H1 (cell line): ENCODE measurements at regions not wholly inside any gene's neighbourhood (a gene's known extent, or its start where the extent isn't known, plus 50 kb on each side); places are given as distances from the start of the nearest gene placed in this dataset.

Experiments used
- CTCF ChIA-PET: fragments of 300-600 bp; sonication (Branson Sonifier 250); formaldehyde crosslinking; loops from one replicate; lab custom pipeline; 2021; ENCODE audit not compliant: partially characterized antibody; lab: Charles Lee
- POLR2A ChIA-PET: fragments of 300-600 bp; sonication (Branson Sonifier 250); formaldehyde crosslinking; loops from one replicate; lab custom pipeline; 2021; ENCODE audit warnings: inconsistent platforms; ENCODE audit not compliant: partially characterized antibody; lab: Charles Lee
- DNase-seq, 2 experiments: peaks; one replicate each; pipeline versions ENCODE4 v3.0.0 to v3.0.0-alpha.2; 2010 to 2022; ENCODE audit warnings: low spot score in 2 of 2, low read depth in 1 of 2, mixed read lengths in 1 of 2
- FAIRE-seq: peaks from 2 replicates; lab custom pipeline; 2011; peaks lifted over from hg19 to GRCh38; lab: Jason Lieb, UNC
- H2AFZ ChIP-seq: 2 replicates; pipeline ENCODE4 v1.8.1; 2012; ENCODE audit warnings: low read length, inconsistent platforms
- H2AK5ac ChIP-seq: 2 replicates; pipeline ENCODE4 v1.6.1; 2013; ENCODE audit warnings: low read depth, low read length
- H2BK120ac ChIP-seq: replicated peaks from 2 replicates; pipeline ENCODE3; 2013; ENCODE audit warnings: low read depth, low read length, inconsistent platforms
- H2BK12ac ChIP-seq: 2 replicates; pipeline ENCODE4 v1.6.1; 2013; ENCODE audit warnings: low read depth, low read length
- H2BK15ac ChIP-seq: 2 replicates; pipeline ENCODE4 v1.6.1; 2013; ENCODE audit warnings: low read length
- H2BK20ac ChIP-seq: 2 replicates; pipeline ENCODE4 v1.6.1; 2013; ENCODE audit warnings: low read length
- H2BK5ac ChIP-seq: 2 replicates; pipeline ENCODE4 v1.6.1; 2013; ENCODE audit warnings: low read depth, low read length
- H3K14ac ChIP-seq: 2 replicates; pipeline ENCODE4 v1.6.1; 2013; ENCODE audit warnings: inconsistent platforms; ENCODE audit not compliant: insufficient read length
- H3K18ac ChIP-seq: 2 replicates; pipeline ENCODE4 v1.6.1; 2013; ENCODE audit warnings: low read length; ENCODE audit errors: extremely low read depth
- H3K23ac ChIP-seq: 2 replicates; pipeline ENCODE4 v1.6.1; 2013; ENCODE audit warnings: inconsistent platforms; ENCODE audit not compliant: insufficient read length
- H3K23me2 ChIP-seq: 2 replicates; pipeline ENCODE4 v1.6.1; 2013; ENCODE audit warnings: low read depth, low read length
- H3K27ac ChIP-seq: 2 replicates; pipeline ENCODE4 v1.6.1; 2011; ENCODE audit warnings: low read depth, low read length, inconsistent platforms
- H3K27me3 ChIP-seq, 4 experiments: replicated peaks in 1 of 4; 1 replicate in 1 of 4; 2 replicates in 3 of 4; pipeline versions ENCODE4 v1.6.1 to v1.8.1; 2011 to 2013; ENCODE audit warnings: low read length in 3 of 4, mild to moderate bottlenecking in 3 of 4, inconsistent platforms in 2 of 4, mixed read lengths in 2 of 4, moderate library complexity in 1 of 4; ENCODE audit not compliant: control insufficient read depth in 3 of 4, insufficient read depth in 3 of 4; ENCODE audit errors: extremely low read depth in 1 of 4
- H3K36me3 ChIP-seq, 4 experiments: 2 replicates each; pipeline versions ENCODE4 v1.6.1 to v1.8.1; 2011 to 2013; ENCODE audit warnings: mild to moderate bottlenecking in 4 of 4, low read length in 3 of 4, moderate library complexity in 2 of 4, control low read depth in 1 of 4, inconsistent platforms in 1 of 4; ENCODE audit not compliant: insufficient read depth in 4 of 4, control insufficient read depth in 2 of 4
- H3K4ac ChIP-seq: replicated peaks from 2 replicates; pipeline ENCODE3; 2013; ENCODE audit warnings: low read length, low read depth, mixed read lengths, inconsistent platforms; ENCODE audit not compliant: insufficient read length
- H3K4me1 ChIP-seq, 4 experiments: replicated peaks in 1 of 4; 1 replicate in 1 of 4; 2 replicates in 3 of 4; pipeline versions ENCODE4 v1.6.1 to v1.8.1; 2011 to 2013; ENCODE audit warnings: low read length in 3 of 4, inconsistent platforms in 2 of 4, mixed read lengths in 1 of 4; ENCODE audit not compliant: insufficient read depth in 4 of 4, control insufficient read depth in 3 of 4
- H3K4me2 ChIP-seq, 2 experiments: 2 replicates each; pipeline versions ENCODE4 v1.6.1 to v1.8.1; 2011 to 2013; ENCODE audit warnings: low read depth in 2 of 2, low read length in 2 of 2, control low read depth in 1 of 2, inconsistent platforms in 1 of 2, mild to moderate bottlenecking in 1 of 2; ENCODE audit not compliant: insufficient read depth in 1 of 2
- H3K4me3 ChIP-seq, 4 experiments: fragments of 200-600, 300-600 bp in 1 of 4; sonication (generic), shearing (Covaris generic), sonication (Bioruptor Twin) in 1 of 4; 2 replicates each; pipeline versions ENCODE4 v1.5.1 to v1.8.1; 2011 to 2016; ENCODE audit warnings: low read length in 4 of 4, low read depth in 3 of 4, control low read depth in 2 of 4, inconsistent platforms in 2 of 4, mild to moderate bottlenecking in 2 of 4, mixed read lengths in 1 of 4, moderate library complexity in 1 of 4; ENCODE audit not compliant: insufficient read depth in 2 of 4; ENCODE audit errors: extremely low read depth in 1 of 4
- H3K56ac ChIP-seq: replicated peaks from 2 replicates; pipeline ENCODE3; 2013; ENCODE audit warnings: low read depth, mild to moderate bottlenecking, mixed read lengths, low read length, inconsistent platforms; ENCODE audit not compliant: insufficient read length
- H3K79me1 ChIP-seq: 2 replicates; pipeline ENCODE4 v1.6.1; 2013; ENCODE audit warnings: low read depth, low read length, control low read depth
- H3K79me2 ChIP-seq, 2 experiments: 2 replicates each; pipeline versions ENCODE4 v1.6.1 to v1.8.1; 2012 to 2013; ENCODE audit warnings: low read length in 2 of 2, mild to moderate bottlenecking in 2 of 2, inconsistent platforms in 1 of 2; ENCODE audit not compliant: insufficient read depth in 2 of 2, control insufficient read depth in 1 of 2
- H3K9ac ChIP-seq, 4 experiments: replicated peaks in 1 of 4; 1 replicate in 1 of 4; 2 replicates in 3 of 4; pipeline versions ENCODE4 v1.6.1 to v1.8.1; 2011 to 2013; ENCODE audit warnings: low read depth in 3 of 4, low read length in 3 of 4, control low read depth in 2 of 4, mild to moderate bottlenecking in 2 of 4, moderate library complexity in 2 of 4, inconsistent platforms in 1 of 4; ENCODE audit errors: extremely low read depth in 1 of 4
- H3K9me3 ChIP-seq, 2 experiments: 2 replicates each; pipeline versions ENCODE4 v1.6.1 to v1.8.1; 2012 to 2013; ENCODE audit warnings: mild to moderate bottlenecking in 2 of 2, moderate library complexity in 2 of 2, control low read depth in 1 of 2, inconsistent platforms in 1 of 2, low read depth in 1 of 2, low read length in 1 of 2, mixed read lengths in 1 of 2; ENCODE audit not compliant: insufficient read depth in 2 of 2
- H4K20me1 ChIP-seq, 2 experiments: replicated peaks in 1 of 2; 2 replicates each; pipeline versions ENCODE3 to v1.8.1; 2011 to 2013; ENCODE audit warnings: inconsistent platforms in 2 of 2, low read length in 2 of 2, mild to moderate bottlenecking in 1 of 2; ENCODE audit not compliant: insufficient read depth in 2 of 2, control insufficient read depth in 1 of 2
- H4K5ac ChIP-seq: 2 replicates; pipeline ENCODE4 v1.6.1; 2013; ENCODE audit warnings: low read length, low read depth, mixed read lengths, inconsistent platforms; ENCODE audit not compliant: insufficient read length
- H4K8ac ChIP-seq: 2 replicates; pipeline ENCODE4 v1.8.0; 2013; ENCODE audit warnings: mild to moderate bottlenecking, moderate library complexity, low read length, inconsistent platforms; ENCODE audit not compliant: insufficient read depth; ENCODE audit errors: extremely low read depth
- H4K91ac ChIP-seq: replicated peaks from 2 replicates; pipeline ENCODE3; 2013; ENCODE audit warnings: low read length, mixed read lengths, inconsistent platforms; ENCODE audit not compliant: insufficient read length
- BACH1 ChIP-seq: IDR thresholded peaks from 2 replicates; pipeline ENCODE4 v1.6.1; 2012; ENCODE audit warnings: low read length, improper control_type of control experiment
- CBX5 ChIP-seq: fragments of 300-800, 300-1000 bp; sonication (generic); IDR thresholded peaks from 2 replicates; pipeline ENCODE4 v1.7.1; 2016; ENCODE audit warnings: antibody characterized with exemption, low read length, low read depth
- CEBPB ChIP-seq: IDR thresholded peaks from 2 replicates; pipeline ENCODE4 v1.6.1; 2012; ENCODE audit warnings: low read depth, low read length
- CREB1 ChIP-seq: IDR thresholded peaks from 2 replicates; pipeline ENCODE4 v1.6.1; 2012; ENCODE audit warnings: inconsistent platforms
- FOSL1 ChIP-seq: IDR thresholded peaks from 2 replicates; pipeline ENCODE4 v1.6.1; 2011; ENCODE audit warnings: mild to moderate bottlenecking, low read depth, low read length, moderate library complexity; ENCODE audit not compliant: insufficient read depth
- GABPA ChIP-seq: IDR thresholded peaks from 2 replicates; pipeline ENCODE4 v1.6.1; 2011; ENCODE audit warnings: mild to moderate bottlenecking, low read length, moderate library complexity, borderline replicate concordance; ENCODE audit not compliant: insufficient read depth
- PHF8 ChIP-seq: fragments of 200-600 bp; sonication (generic); conservative IDR thresholded peaks from 2 replicates; pipeline ENCODE4 v1.7.1; 2012; ENCODE audit warnings: low read depth, mild to moderate bottlenecking, inconsistent platforms, low read length, moderate library complexity
- POLR2AphosphoS5 ChIP-seq: IDR thresholded peaks from 2 replicates; pipeline ENCODE4 v1.6.1; 2011; ENCODE audit warnings: low read depth, low read length
- RNF2 ChIP-seq: fragments of 200-900, 300-1000 bp; sonication (generic); IDR thresholded peaks from 2 replicates; pipeline ENCODE4 v1.7.1; 2016; ENCODE audit warnings: borderline replicate concordance, low read depth, mild to moderate bottlenecking, antibody characterized with exemption, low read length; ENCODE audit not compliant: poor library complexity, severe bottlenecking; ENCODE audit errors: missing control alignments
- SAP30 ChIP-seq: fragments of 300-600 bp; sonication (generic); IDR thresholded peaks from 2 replicates; pipeline ENCODE4 v1.7.1; 2012; ENCODE audit warnings: low read length, moderate library complexity, mild to moderate bottlenecking, inconsistent platforms; ENCODE audit not compliant: insufficient read depth, insufficient replicate concordance
- SP1 ChIP-seq: IDR thresholded peaks from 2 replicates; pipeline ENCODE4 v1.6.1; 2011; ENCODE audit warnings: low read depth, low read length
- WGBS, 2 experiments: shearing (Covaris generic) in 1 of 2; methylation state at CpG; one replicate each; pipeline versions ENCODE4 v1.1.6 to v1.1.7; 2013 to 2015; ENCODE audit warnings: low lambda C conversion rate in 2 of 2, mixed read lengths in 2 of 2, inconsistent platforms in 1 of 2, low coverage in 1 of 2, missing lambda C conversion rate in 1 of 2; ENCODE audit not compliant: insufficient replicate concordance in 2 of 2, insufficient coverage in 1 of 2, insufficient read length in 1 of 2; ENCODE audit errors: extremely low coverage in 1 of 2, missing lambda C conversion rate in 1 of 2; 5-methylcytosine and 5-hydroxymethylcytosine counted together

GRCh38 chr1:195763146-195763906 lies 844.9 kb downstream of the KCNT2 start:
- FAIRE-seq (no peak), DNase-seq (no peak)
- H3K4ac ChIP-seq: no peak overlapping the region
- no peak overlapping the region for H2AK5ac ChIP-seq
- no peaks in the 10 kb centered on the region for H3K79me2 ChIP-seq
- H2BK120ac ChIP-seq: no peak overlapping the region
- H3K27me3 ChIP-seq: no peaks in the 10 kb centered on the region
- no peaks in the 10 kb centered on the region for H3K36me3 ChIP-seq
- H3K23ac ChIP-seq: no peak overlapping the region
- no peaks in the 10 kb centered on the region for H3K23me2 ChIP-seq
- H3K4me3 ChIP-seq: no peak overlapping the region
- no peak overlapping the region for H3K18ac ChIP-seq
- H4K20me1 ChIP-seq: no peaks in the 10 kb centered on the region
- CTCF ChIA-PET: interaction anchor here (1.4 kb wide), 1 partner anchor 123 kb away, joined by 3 read pairs; no protein-coding TSS in a partner anchor
- WGBS, 2 experiments: 91% methylated on average over 17 of the region's 22 CpGs; no CpG with 5 or more reads in 1 of the 2 experiments
- peak overlapping the region; percentile 25; the same call in 1 of the 2 replicates for H4K8ac ChIP-seq
- H3K56ac ChIP-seq: no peak overlapping the region
- no peak overlapping the region for H3K9ac ChIP-seq
- no peak overlapping the region for H4K91ac ChIP-seq
- no peak overlapping the region for H3K4me2 ChIP-seq
- no peak overlapping the region for H2BK15ac ChIP-seq
- no peak overlapping the region; the same call in 1 of the 2 replicates for H2BK5ac ChIP-seq
- peak overlapping the region; percentile 11; the same call in 1 of the 2 replicates for H2AFZ ChIP-seq
- no peaks in the 10 kb centered on the region; a peak in 1 of 4 replicates for H3K9me3 ChIP-seq
- no peaks in the 10 kb centered on the region for H3K79me1 ChIP-seq
- POLR2A ChIA-PET: no interaction called here
- H3K4me1 ChIP-seq: no peaks in the 10 kb centered on the region
- H3K14ac ChIP-seq: no peak overlapping the region
- TF ChIP-seq SP1 (no peak), FOSL1 (no peak), RNF2 (no peak), PHF8 (no peak), POLR2AphosphoS5 (no peak), BACH1 (no peak), GABPA (no peak), CREB1 (no peak), SAP30 (no peak), CBX5 (no peak), CEBPB (no peak)
- H2BK20ac ChIP-seq: no peak overlapping the region
- no peak overlapping the region for H4K5ac ChIP-seq
- H2BK12ac ChIP-seq: no peak overlapping the region
- H3K27ac ChIP-seq: no peak overlapping the region
